ENCODE measurements at regions not wholly inside any gene's neighbourhood (a gene's known extent, or its start where the extent isn't known, plus 50 kb on each side); places are given as distances from the start of the nearest gene placed in this dataset.
"Not testable (repeated sequence)": the region's sequence is repeated elsewhere in the genome, so short reads cannot be mapped to it uniquely, and the experiment has no call there.

DNA sequence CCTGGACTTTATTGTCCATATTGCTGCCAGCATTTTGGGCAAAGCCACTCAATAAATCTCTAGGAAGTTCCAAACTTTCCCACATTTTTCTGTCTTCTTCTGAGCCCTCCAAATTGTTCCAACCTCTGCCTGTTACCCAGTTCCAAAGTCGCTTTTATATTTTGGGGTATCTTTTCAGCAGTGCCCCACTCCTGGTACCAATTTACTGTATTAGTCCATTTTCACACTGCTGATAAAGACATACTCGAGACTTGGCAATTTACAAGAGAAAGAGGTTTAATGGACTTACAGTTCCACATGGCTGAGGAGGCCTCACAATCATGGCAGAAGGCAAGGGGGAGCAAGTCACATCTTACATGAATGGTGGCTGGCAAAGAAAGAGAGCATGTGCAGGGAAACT, 53.4 kb downstream of the AHSP start:
- not testable (repeated sequence) for H3K79me2 ChIP-seq; H2AFZ ChIP-seq; H3K27ac ChIP-seq; H3K4me1 ChIP-seq; H3K9me3 ChIP-seq (ENCODE audit: control insufficient read depth, low read length); H3K4me3 ChIP-seq (ENCODE audit: low read depth, low read length); H3K27me3 ChIP-seq (ENCODE audit: control insufficient read depth, insufficient read depth, low read length); H3K36me3 ChIP-seq (ENCODE audit: control insufficient read depth, insufficient read depth, low read length); H3K4me2 ChIP-seq (ENCODE audit: low read length); H3K9ac ChIP-seq

DNA sequence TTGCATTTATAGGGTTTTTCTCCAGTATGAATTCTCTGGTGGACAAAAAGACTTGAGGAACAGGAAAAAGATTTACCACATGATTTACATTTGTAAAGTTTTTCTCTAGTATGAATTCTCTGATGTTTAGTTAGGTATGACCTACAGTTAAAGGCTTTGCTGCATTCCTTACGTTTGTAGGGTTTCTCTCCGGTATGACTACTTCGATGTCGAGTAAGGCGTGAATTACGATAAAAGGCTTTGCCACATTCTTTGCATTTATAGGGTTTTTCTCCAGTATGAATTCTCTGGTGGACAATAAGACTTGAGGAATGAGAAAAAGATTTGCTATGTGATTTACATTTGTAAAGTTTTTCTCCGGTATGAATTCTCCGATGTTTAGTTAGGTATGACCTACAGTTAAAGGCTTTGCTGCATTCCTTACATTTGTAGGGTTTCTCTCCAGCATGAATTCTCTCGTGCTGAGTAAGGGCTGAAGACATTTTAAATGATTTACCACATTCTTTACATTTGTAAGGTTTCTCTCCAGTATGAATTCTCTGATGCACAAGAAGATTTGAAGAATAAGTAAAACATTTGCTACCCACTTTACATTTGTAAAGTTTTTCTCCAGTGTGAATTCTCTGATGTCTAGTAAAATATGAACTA, 74.2 kb downstream of the AHSP start:
- H3K79me2 ChIP-seq; H3K27ac ChIP-seq; H3K36me3 ChIP-seq (ENCODE audit: control insufficient read depth, insufficient read depth, low read length); H3K4me2 ChIP-seq (ENCODE audit: low read length); H3K27me3 ChIP-seq (ENCODE audit: control insufficient read depth, insufficient read depth, low read length); H2AFZ ChIP-seq; H3K4me1 ChIP-seq; H3K9me3 ChIP-seq (ENCODE audit: control insufficient read depth, low read length); H3K9ac ChIP-seq; H3K4me3 ChIP-seq (ENCODE audit: low read depth, low read length): not testable (repeated sequence)

- Histone ChIP-seq H3K27ac (no peak overlapping the region), H3K4me2 (ENCODE audit: low read length) (no peak overlapping the region), H3K4me1 (no peaks in the 10 kb centered on the region), H3K36me3 (ENCODE audit: control insufficient read depth, insufficient read depth, low read length) (no peaks in the 10 kb centered on the region), H3K27me3 (ENCODE audit: control insufficient read depth, insufficient read depth, low read length) (no peaks in the 10 kb centered on the region), H3K79me2 (no peaks in the 10 kb centered on the region), H2AFZ (no peak overlapping the region), H3K4me3 (ENCODE audit: low read depth, low read length) (no peak overlapping the region), H3K9ac (no peak overlapping the region), H3K9me3 (ENCODE audit: control insufficient read depth, low read length) (no peaks in the 10 kb centered on the region)
- TF ChIP-seq, protein P1, sequence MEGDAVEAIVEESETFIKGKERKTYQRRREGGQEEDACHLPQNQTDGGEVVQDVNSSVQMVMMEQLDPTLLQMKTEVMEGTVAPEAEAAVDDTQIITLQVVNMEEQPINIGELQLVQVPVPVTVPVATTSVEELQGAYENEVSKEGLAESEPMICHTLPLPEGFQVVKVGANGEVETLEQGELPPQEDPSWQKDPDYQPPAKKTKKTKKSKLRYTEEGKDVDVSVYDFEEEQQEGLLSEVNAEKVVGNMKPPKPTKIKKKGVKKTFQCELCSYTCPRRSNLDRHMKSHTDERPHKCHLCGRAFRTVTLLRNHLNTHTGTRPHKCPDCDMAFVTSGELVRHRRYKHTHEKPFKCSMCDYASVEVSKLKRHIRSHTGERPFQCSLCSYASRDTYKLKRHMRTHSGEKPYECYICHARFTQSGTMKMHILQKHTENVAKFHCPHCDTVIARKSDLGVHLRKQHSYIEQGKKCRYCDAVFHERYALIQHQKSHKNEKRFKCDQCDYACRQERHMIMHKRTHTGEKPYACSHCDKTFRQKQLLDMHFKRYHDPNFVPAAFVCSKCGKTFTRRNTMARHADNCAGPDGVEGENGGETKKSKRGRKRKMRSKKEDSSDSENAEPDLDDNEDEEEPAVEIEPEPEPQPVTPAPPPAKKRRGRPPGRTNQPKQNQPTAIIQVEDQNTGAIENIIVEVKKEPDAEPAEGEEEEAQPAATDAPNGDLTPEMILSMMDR (IDR thresholded peaks at IDR 0.05), result no peak
Observed at GRCh38 chr16:31618130-31618529, 90.4 kb downstream of the AHSP start.

DNA sequence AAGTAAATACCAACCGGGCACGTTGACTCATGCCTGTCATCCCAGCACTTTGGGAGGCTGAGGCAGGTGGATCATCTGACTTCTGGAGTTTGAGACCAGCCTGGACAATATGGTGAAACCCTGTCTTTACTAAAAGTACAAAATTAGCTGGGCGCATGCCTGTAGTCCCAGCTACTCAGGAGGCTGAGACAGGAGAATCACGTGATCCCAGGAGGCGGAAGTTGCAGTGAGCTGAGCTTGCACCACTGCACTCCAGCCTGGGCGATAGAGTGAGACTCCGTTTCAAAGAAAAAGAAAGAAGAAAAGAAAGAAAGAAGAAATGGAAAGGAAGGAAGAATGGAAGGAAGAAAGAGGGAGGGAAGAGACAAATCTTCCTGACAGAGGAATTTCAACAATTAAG, 108.7 kb downstream of the AHSP start:
- no peaks in the 10 kb centered on the region for H3K4me1 ChIP-seq
- H3K9me3 ChIP-seq (ENCODE audit: control insufficient read depth, low read length), result no peaks in the 10 kb centered on the region
- H3K27ac ChIP-seq, result no peak overlapping the region
- H3K4me2 ChIP-seq (ENCODE audit: low read length), result no peak overlapping the region
- TF ChIP-seq, protein P1 (IDR thresholded peaks at IDR 0.05), result no peak
- H3K4me3 ChIP-seq (ENCODE audit: low read depth, low read length), result no peak overlapping the region
- H3K27me3 ChIP-seq (ENCODE audit: control insufficient read depth, insufficient read depth, low read length), result no peaks in the 10 kb centered on the region
- no peaks in the 10 kb centered on the region for H3K79me2 ChIP-seq
- no peaks in the 10 kb centered on the region for H3K36me3 ChIP-seq (ENCODE audit: control insufficient read depth, insufficient read depth, low read length)
- no peak overlapping the region for H3K9ac ChIP-seq
- H2AFZ ChIP-seq, result no peak overlapping the region

DNA sequence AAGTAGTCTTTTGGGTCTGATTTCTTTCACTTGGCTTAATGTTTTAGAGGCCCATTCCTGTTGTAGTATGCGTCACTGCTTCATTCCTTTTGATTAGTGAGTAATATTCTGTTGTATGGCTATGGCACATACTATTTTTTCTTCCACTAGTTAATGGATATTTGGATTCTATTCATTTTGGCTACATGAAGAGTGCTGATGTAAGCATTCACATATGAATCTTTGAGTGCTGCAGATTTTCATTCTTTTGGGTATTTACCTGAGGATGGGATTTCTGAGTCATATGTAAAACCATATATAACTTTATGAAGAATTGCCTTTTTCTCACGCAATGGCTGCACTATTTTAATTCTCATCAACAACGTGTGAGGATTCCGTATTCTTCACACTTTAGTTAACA, 113.6 kb downstream of the AHSP start:
- no peak overlapping the region for H3K4me2 ChIP-seq (ENCODE audit: low read length)
- TF ChIP-seq, protein P1 (IDR thresholded peaks at IDR 0.05), result no peak
- H3K4me1 ChIP-seq, result no peaks in the 10 kb centered on the region
- H3K36me3 ChIP-seq (ENCODE audit: control insufficient read depth, insufficient read depth, low read length), result no peaks in the 10 kb centered on the region
- no peak overlapping the region for H3K4me3 ChIP-seq (ENCODE audit: low read depth, low read length)
- H3K79me2 ChIP-seq, result no peaks in the 10 kb centered on the region
- H3K9me3 ChIP-seq (ENCODE audit: control insufficient read depth, low read length), result no peaks in the 10 kb centered on the region
- no peak overlapping the region for H2AFZ ChIP-seq
- H3K27ac ChIP-seq, result no peak overlapping the region
- H3K27me3 ChIP-seq (ENCODE audit: control insufficient read depth, insufficient read depth, low read length), result no peaks in the 10 kb centered on the region
- no peak overlapping the region for H3K9ac ChIP-seq

GRCh38 chr16:31655674-31656073, 128.0 kb downstream of the AHSP start:
- H3K9me3 ChIP-seq (ENCODE audit: control insufficient read depth, low read length); H3K36me3 ChIP-seq (ENCODE audit: control insufficient read depth, insufficient read depth, low read length); H3K27ac ChIP-seq; H3K4me2 ChIP-seq (ENCODE audit: low read length); H3K79me2 ChIP-seq; H3K4me1 ChIP-seq; H3K9ac ChIP-seq; H2AFZ ChIP-seq; H3K27me3 ChIP-seq (ENCODE audit: control insufficient read depth, insufficient read depth, low read length); H3K4me3 ChIP-seq (ENCODE audit: low read depth, low read length): not testable (repeated sequence)

All from parathyroid adenoma (tissue), 2 donors.